ENCODE measurements at regions not wholly inside any gene's neighbourhood (a gene's known extent, or its start where the extent isn't known, plus 50 kb on each side); places are given as distances from the start of the nearest gene placed in this dataset.

GRCh38 chr15:47985568-47985967 lies 135.2 kb upstream of the SLC24A5 start:
- no peak overlapping the region for H3K4me3 ChIP-seq

DNA sequence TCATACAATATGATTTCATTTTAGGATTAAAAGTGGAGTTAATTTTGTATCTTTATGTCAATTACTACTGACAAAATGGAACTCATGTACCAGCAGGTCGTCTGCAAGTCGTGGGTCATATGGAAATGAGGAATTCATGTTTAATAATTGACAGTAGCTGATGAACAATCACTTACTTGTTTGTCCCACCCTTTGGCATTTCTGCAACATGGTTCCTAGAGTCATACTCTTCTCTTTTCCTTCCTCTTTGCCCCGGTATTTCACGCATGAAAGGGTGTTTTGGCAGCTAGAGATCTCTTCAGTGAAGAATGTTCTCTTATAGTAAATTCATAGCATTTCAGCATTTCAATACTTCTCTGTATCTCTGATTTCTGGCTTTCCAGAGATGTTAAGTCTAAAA lies 133.3 kb upstream of the SLC24A5 start:
- WGBS (ENCODE audit: low lambda C conversion rate, missing lambda C conversion rate): 62% methylated on average over 4 of the region's 4 CpGs
- Histone ChIP-seq H3K27me3 (no peaks in the 10 kb centered on the region), H2AFZ (no peak overlapping the region), H3K9me3 (ENCODE audit: low read depth) (no peaks in the 10 kb centered on the region), H3K27ac (no peak overlapping the region), H3K4me3 (no peak overlapping the region), H3K4me1 (ENCODE audit: insufficient read depth) (no peaks in the 10 kb centered on the region), H3K79me2 (no peaks in the 10 kb centered on the region), H4K20me1 (ENCODE audit: insufficient read depth, poor library complexity, severe bottlenecking) (no peaks in the 10 kb centered on the region), H3K9me2 (replicated peaks; ENCODE audit: insufficient read depth) (no peaks in the 10 kb centered on the region), H3K36me3 (replicated peaks; ENCODE audit: insufficient read depth, low read depth) (no peaks in the 10 kb centered on the region), H3K4me2 (no peak overlapping the region)
- TF ChIP-seq, protein P1, sequence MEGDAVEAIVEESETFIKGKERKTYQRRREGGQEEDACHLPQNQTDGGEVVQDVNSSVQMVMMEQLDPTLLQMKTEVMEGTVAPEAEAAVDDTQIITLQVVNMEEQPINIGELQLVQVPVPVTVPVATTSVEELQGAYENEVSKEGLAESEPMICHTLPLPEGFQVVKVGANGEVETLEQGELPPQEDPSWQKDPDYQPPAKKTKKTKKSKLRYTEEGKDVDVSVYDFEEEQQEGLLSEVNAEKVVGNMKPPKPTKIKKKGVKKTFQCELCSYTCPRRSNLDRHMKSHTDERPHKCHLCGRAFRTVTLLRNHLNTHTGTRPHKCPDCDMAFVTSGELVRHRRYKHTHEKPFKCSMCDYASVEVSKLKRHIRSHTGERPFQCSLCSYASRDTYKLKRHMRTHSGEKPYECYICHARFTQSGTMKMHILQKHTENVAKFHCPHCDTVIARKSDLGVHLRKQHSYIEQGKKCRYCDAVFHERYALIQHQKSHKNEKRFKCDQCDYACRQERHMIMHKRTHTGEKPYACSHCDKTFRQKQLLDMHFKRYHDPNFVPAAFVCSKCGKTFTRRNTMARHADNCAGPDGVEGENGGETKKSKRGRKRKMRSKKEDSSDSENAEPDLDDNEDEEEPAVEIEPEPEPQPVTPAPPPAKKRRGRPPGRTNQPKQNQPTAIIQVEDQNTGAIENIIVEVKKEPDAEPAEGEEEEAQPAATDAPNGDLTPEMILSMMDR (IDR thresholded peaks at IDR 0.05; ENCODE audit: poor library complexity): no peak
- no peak for TF ChIP-seq EZH2phosphoT487 (IDR thresholded peaks at IDR 0.05; ENCODE audit: low read depth, severe bottlenecking, unreplicated experiment)
- TF ChIP-seq EZH2 (IDR thresholded peaks at IDR 0.05; ENCODE audit: borderline replicate concordance): no peak
- DNase-seq (ENCODE audit: low spot score): no peak

More at GRCh38 chr15:47985568-47985967, 135.2 kb upstream of the SLC24A5 start:
- Histone ChIP-seq H3K27me3 (no peaks in the 10 kb centered on the region), H3K4me2 (no peak overlapping the region), H3K9me2 (replicated peaks; ENCODE audit: insufficient read depth) (no peaks in the 10 kb centered on the region), H3K4me1 (ENCODE audit: insufficient read depth) (no peaks in the 10 kb centered on the region), H3K27ac (no peak overlapping the region), H4K20me1 (ENCODE audit: insufficient read depth, poor library complexity, severe bottlenecking) (no peaks in the 10 kb centered on the region), H3K36me3 (replicated peaks; ENCODE audit: insufficient read depth, low read depth) (no peaks in the 10 kb centered on the region), H2AFZ (no peak overlapping the region), H3K9me3 (ENCODE audit: low read depth) (no peaks in the 10 kb centered on the region), H3K79me2 (no peaks in the 10 kb centered on the region)
- no peak for DNase-seq (ENCODE audit: low spot score)
- no peak for TF ChIP-seq EZH2phosphoT487 (IDR thresholded peaks at IDR 0.05; ENCODE audit: low read depth, severe bottlenecking, unreplicated experiment)
- no peak for TF ChIP-seq EZH2 (IDR thresholded peaks at IDR 0.05; ENCODE audit: borderline replicate concordance)
- TF ChIP-seq, protein P1 (IDR thresholded peaks at IDR 0.05; ENCODE audit: poor library complexity): no peak
- WGBS (ENCODE audit: low lambda C conversion rate, missing lambda C conversion rate): 84% methylated on average over 4 of the region's 4 CpGs

- Histone ChIP-seq H3K27ac (no peak overlapping the region), H3K79me2 (no peaks in the 10 kb centered on the region), H3K4me3 (no peak overlapping the region), H3K4me1 (ENCODE audit: insufficient read depth) (no peaks in the 10 kb centered on the region), H3K9me3 (ENCODE audit: low read depth) (no peaks in the 10 kb centered on the region), H4K20me1 (ENCODE audit: insufficient read depth, poor library complexity, severe bottlenecking) (no peaks in the 10 kb centered on the region), H3K27me3 (no peaks in the 10 kb centered on the region), H2AFZ (no peak overlapping the region), H3K36me3 (replicated peaks; ENCODE audit: insufficient read depth, low read depth) (no peaks in the 10 kb centered on the region), H3K4me2 (no peak overlapping the region), H3K9me2 (replicated peaks; ENCODE audit: insufficient read depth) (no peaks in the 10 kb centered on the region)
- TF ChIP-seq, protein P1 (IDR thresholded peaks at IDR 0.05; ENCODE audit: poor library complexity): peak; percentile 81
- no peak for TF ChIP-seq EZH2 (IDR thresholded peaks at IDR 0.05; ENCODE audit: borderline replicate concordance)
- TF ChIP-seq EZH2phosphoT487 (IDR thresholded peaks at IDR 0.05; ENCODE audit: low read depth, severe bottlenecking, unreplicated experiment): no peak
- WGBS (ENCODE audit: low lambda C conversion rate, missing lambda C conversion rate): 58% methylated on average over 3 of the region's 3 CpGs
- peak; percentile 79 for DNase-seq (ENCODE audit: low spot score)
Measured at GRCh38 chr15:47987908-47988532, 132.8 kb upstream of the SLC24A5 start.
